ENCODE measurements at regions not wholly inside any gene's neighbourhood (a gene's known extent, or its start where the extent isn't known, plus 50 kb on each side); places are given as distances from the start of the nearest gene placed in this dataset.

GRCh38 chr1:221012120-221012519, 132.9 kb downstream of the HLX start:
- TF ChIP-seq CTCF (IDR thresholded peaks at IDR 0.05; ENCODE audit: poor library complexity, severe bottlenecking) (no peak), POLR2AphosphoS5 (IDR thresholded peaks at IDR 0.05) (no peak), REST (IDR thresholded peaks at IDR 0.05; ENCODE audit: borderline replicate concordance) (no peak)
